ENCODE measurements at regions not wholly inside any gene's neighbourhood (a gene's known extent, or its start where the extent isn't known, plus 50 kb on each side); places are given as distances from the start of the nearest gene placed in this dataset.

- Histone ChIP-seq H3K79me2 (ENCODE audit: insufficient read depth, low read length) (no peaks in the 10 kb centered on the region), H4K20me1 (ENCODE audit: insufficient read depth, low read length) (no peaks in the 10 kb centered on the region), H3K9me3 (ENCODE audit: insufficient read depth, low read length, severe bottlenecking) (no peaks in the 10 kb centered on the region), H3K27ac (ENCODE audit: low read length) (no peak overlapping the region), H3K4me2 (ENCODE audit: insufficient read depth, low read length) (no peak overlapping the region), H3K36me3 (ENCODE audit: insufficient read depth, low read length) (no peaks in the 10 kb centered on the region), H3K4me1 (ENCODE audit: insufficient read depth, low read length) (no peaks in the 10 kb centered on the region), H3K27me3 (ENCODE audit: insufficient read depth, low read length, poor library complexity) (no peaks in the 10 kb centered on the region), H3K9ac (ENCODE audit: low read depth, low read length) (no peak overlapping the region), H2AFZ (ENCODE audit: low read depth, low read length) (no peak overlapping the region), H3K4me3 (ENCODE audit: low read depth in 1 of 2, low read length in 2 of 2) (no peak overlapping the region)
- no peak for DNase-seq
- no peak for ATAC-seq (ENCODE audit: insufficient read depth, low read depth)
- TF ChIP-seq EZH2 (IDR thresholded peaks at IDR 0.05; ENCODE audit: borderline replicate concordance, low read depth, low read length, severe bottlenecking), result no peak
- TF ChIP-seq CTCF (IDR thresholded peaks at IDR 0.05; ENCODE audit: borderline replicate concordance, extremely low read depth, low read length, poor library complexity, severe bottlenecking), result no peak
These were observed 203.2 kb downstream of the SALL1 start for GRCh38 chr16:50947826-50948225.

- no peaks in the 10 kb centered on the region for H3K36me3 ChIP-seq (ENCODE audit: insufficient read depth, low read length)
- no peak overlapping the region for H3K27ac ChIP-seq (ENCODE audit: low read length)
- TF ChIP-seq EZH2 (IDR thresholded peaks at IDR 0.05; ENCODE audit: borderline replicate concordance, low read depth, low read length, severe bottlenecking) (no peak), CTCF (IDR thresholded peaks at IDR 0.05; ENCODE audit: borderline replicate concordance, extremely low read depth, low read length, poor library complexity, severe bottlenecking) (no peak)
- H3K27me3 ChIP-seq (ENCODE audit: insufficient read depth, low read length, poor library complexity), result no peaks in the 10 kb centered on the region
- H3K9ac ChIP-seq (ENCODE audit: low read depth, low read length), result no peak overlapping the region
- no peak overlapping the region for H2AFZ ChIP-seq (ENCODE audit: low read depth, low read length)
- no peaks in the 10 kb centered on the region for H4K20me1 ChIP-seq (ENCODE audit: insufficient read depth, low read length)
- no peak for DNase-seq
- H3K79me2 ChIP-seq (ENCODE audit: insufficient read depth, low read length), result no peaks in the 10 kb centered on the region
- no peaks in the 10 kb centered on the region for H3K4me1 ChIP-seq (ENCODE audit: insufficient read depth, low read length)
- ATAC-seq (ENCODE audit: insufficient read depth, low read depth), result no peak
- no peak overlapping the region for H3K4me2 ChIP-seq (ENCODE audit: insufficient read depth, low read length)
- H3K4me3 ChIP-seq (ENCODE audit: low read depth in 1 of 2, low read length in 2 of 2), result no peak overlapping the region
- no peaks in the 10 kb centered on the region for H3K9me3 ChIP-seq (ENCODE audit: insufficient read depth, low read length, severe bottlenecking)
These were observed 204.5 kb downstream of the SALL1 start for GRCh38 chr16:50946606-50947005.

DNA sequence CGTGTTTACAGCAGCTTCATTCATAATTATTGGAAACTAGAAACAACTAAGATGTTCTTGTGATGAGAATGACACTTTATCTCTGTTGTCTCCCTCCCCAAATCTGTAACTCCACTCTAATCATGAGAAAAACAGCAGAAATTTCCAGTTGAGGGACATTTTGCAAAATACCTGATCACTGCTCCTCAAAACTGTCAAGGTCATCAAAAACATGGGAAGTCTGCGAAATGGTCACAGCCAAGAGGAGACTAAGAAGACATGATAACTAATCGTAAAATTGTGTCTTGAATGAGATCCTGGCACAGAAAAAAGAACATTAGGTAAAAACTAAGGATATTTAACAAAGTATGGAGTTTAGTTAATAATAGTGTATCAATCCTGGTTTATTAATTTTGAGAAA is 204.2 kb downstream of the CYLD start:
- Histone ChIP-seq H3K27me3 (ENCODE audit: insufficient read depth, low read length, poor library complexity) (no peaks in the 10 kb centered on the region), H3K4me1 (ENCODE audit: insufficient read depth, low read length) (no peaks in the 10 kb centered on the region), H3K9me3 (ENCODE audit: insufficient read depth, low read length, severe bottlenecking) (no peaks in the 10 kb centered on the region), H3K4me3 (ENCODE audit: low read depth in 1 of 2, low read length in 2 of 2) (no peak overlapping the region), H3K36me3 (ENCODE audit: insufficient read depth, low read length) (no peaks in the 10 kb centered on the region), H3K79me2 (ENCODE audit: insufficient read depth, low read length) (no peaks in the 10 kb centered on the region), H3K4me2 (ENCODE audit: insufficient read depth, low read length) (no peak overlapping the region), H3K27ac (ENCODE audit: low read length) (no peak overlapping the region), H3K9ac (ENCODE audit: low read depth, low read length) (no peak overlapping the region), H2AFZ (ENCODE audit: low read depth, low read length) (no peak overlapping the region), H4K20me1 (ENCODE audit: insufficient read depth, low read length) (no peaks in the 10 kb centered on the region)
- TF ChIP-seq CTCF (IDR thresholded peaks at IDR 0.05; ENCODE audit: borderline replicate concordance, extremely low read depth, low read length, poor library complexity, severe bottlenecking) (no peak), EZH2 (IDR thresholded peaks at IDR 0.05; ENCODE audit: borderline replicate concordance, low read depth, low read length, severe bottlenecking) (no peak)
- ATAC-seq (ENCODE audit: insufficient read depth, low read depth) (no peak), DNase-seq (no peak)

DNA sequence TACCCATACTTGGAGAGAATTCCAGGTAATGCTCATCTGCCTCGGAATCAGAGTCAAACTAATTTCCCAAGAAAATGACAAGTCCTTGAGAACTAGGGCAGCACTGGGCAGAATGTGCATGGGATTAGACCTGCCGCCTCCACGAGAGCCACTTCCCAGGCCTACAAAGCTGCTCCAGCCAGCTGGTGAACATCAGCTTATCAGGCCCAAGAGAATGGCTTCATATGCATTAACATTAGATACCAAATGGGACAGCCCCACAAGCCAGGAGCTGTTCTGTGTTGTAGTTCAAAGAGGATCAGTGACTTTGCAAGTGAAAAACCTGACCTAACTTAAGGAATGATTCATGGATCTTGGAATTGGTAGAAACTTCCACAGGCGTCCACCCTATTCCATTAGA is 203.3 kb downstream of the CYLD start:
- H3K36me3 ChIP-seq (ENCODE audit: insufficient read depth, low read length), result no peaks in the 10 kb centered on the region
- H3K27me3 ChIP-seq (ENCODE audit: insufficient read depth, low read length, poor library complexity), result no peaks in the 10 kb centered on the region
- H4K20me1 ChIP-seq (ENCODE audit: insufficient read depth, low read length), result no peaks in the 10 kb centered on the region
- H2AFZ ChIP-seq (ENCODE audit: low read depth, low read length), result no peak overlapping the region
- DNase-seq, result no peak
- no peak overlapping the region for H3K9ac ChIP-seq (ENCODE audit: low read depth, low read length)
- H3K79me2 ChIP-seq (ENCODE audit: insufficient read depth, low read length), result no peaks in the 10 kb centered on the region
- TF ChIP-seq CTCF (IDR thresholded peaks at IDR 0.05; ENCODE audit: borderline replicate concordance, extremely low read depth, low read length, poor library complexity, severe bottlenecking) (no peak), EZH2 (IDR thresholded peaks at IDR 0.05; ENCODE audit: borderline replicate concordance, low read depth, low read length, severe bottlenecking) (no peak)
- no peak overlapping the region for H3K27ac ChIP-seq (ENCODE audit: low read length)
- H3K4me3 ChIP-seq (ENCODE audit: low read depth in 1 of 2, low read length in 2 of 2), result no peak overlapping the region
- no peaks in the 10 kb centered on the region for H3K4me1 ChIP-seq (ENCODE audit: insufficient read depth, low read length)
- H3K4me2 ChIP-seq (ENCODE audit: insufficient read depth, low read length), result no peak overlapping the region
- no peaks in the 10 kb centered on the region for H3K9me3 ChIP-seq (ENCODE audit: insufficient read depth, low read length, severe bottlenecking)
- no peak for ATAC-seq (ENCODE audit: insufficient read depth, low read depth)

Data from DND-41 (cell line).